HepG2 (cell line): ENCODE measurements at regions not wholly inside any gene's neighbourhood (a gene's known extent, or its start where the extent isn't known, plus 50 kb on each side); places are given as distances from the start of the nearest gene placed in this dataset.

ENCODE experiments used
- ATAC-seq: fragments of 200-7000 bp; cut with Tn5 transposase; 3 replicates; pipeline ENCODE4 v1.9.1; 2020; ENCODE audit warnings: mild to moderate bottlenecking, moderate library complexity
- BruUV-seq: library from RNA; stranded (reverse); fragments of 400-500 nt; replicated peaks from 2 replicates; lab custom pipeline; 2021; lab: Mats Ljungman, UMichigan
- CTCF ChIA-PET: fragments of 300-600 bp; formaldehyde crosslinking; extraction: SDS; loops from one replicate; lab custom pipeline; 2021; ENCODE audit warnings: low total read pairs, inconsistent platforms, low intra/inter-chr PET ratio; lab: Yijun Ruan, JAX
- POLR2A ChIA-PET: fragments of 350-600 bp; sonication (Branson Sonifier 250); formaldehyde crosslinking; loops from one replicate; lab custom pipeline; 2020; ENCODE audit warnings: antibody characterized with exemption, inconsistent platforms; lab: Yijun Ruan, JAX
- DNase-seq: peaks from one replicate; pipeline ENCODE4 v3.0.0-alpha.2; 2015; ENCODE audit warnings: low spot score
- FAIRE-seq: peaks from 3 replicates; lab custom pipeline; 2011; peaks lifted over from hg19 to GRCh38; lab: Jason Lieb, UNC
- H2AFZ ChIP-seq: one replicate; pipeline ENCODE4 v1.6.1; 2011; ENCODE audit warnings: low read length, inconsistent platforms
- H3K27ac ChIP-seq: fragments of 300-600 bp; 3 replicates; pipeline ENCODE4 v1.8.0; 2011; ENCODE audit warnings: mixed run types, mild to moderate bottlenecking, mixed read lengths, low read length, inconsistent platforms; ENCODE audit not compliant: insufficient read depth; ENCODE audit errors: extremely low read length
- H3K27me3 ChIP-seq, 2 experiments: fragments of 200-600 bp in 1 of 2; 2 replicates in 1 of 2; 3 replicates in 1 of 2; pipeline versions ENCODE4 v1.6.0 to v1.8.0; 2011; ENCODE audit warnings: low read length in 2 of 2, mild to moderate bottlenecking in 2 of 2, moderate library complexity in 2 of 2, inconsistent platforms in 1 of 2; ENCODE audit not compliant: insufficient read depth in 2 of 2, control insufficient read depth in 1 of 2
- H3K36me3 ChIP-seq, 2 experiments: fragments of 200-600 bp in 1 of 2; replicated peaks in 1 of 2; 2 replicates in 1 of 2; 3 replicates in 1 of 2; pipeline versions ENCODE4 v1.5.1 to v1.8.0; 2011; ENCODE audit warnings: low read length in 2 of 2, inconsistent platforms in 1 of 2; ENCODE audit not compliant: insufficient read depth in 2 of 2, control insufficient read depth in 1 of 2
- H3K4me1 ChIP-seq: 2 replicates; pipeline ENCODE4 v1.5.1; 2012; ENCODE audit warnings: low read length, inconsistent platforms; ENCODE audit not compliant: insufficient read depth
- H3K4me2 ChIP-seq: 2 replicates; pipeline ENCODE4 v1.6.0; 2011; ENCODE audit warnings: low read depth, low read length, inconsistent platforms
- H3K4me3 ChIP-seq, 3 experiments: fragments of 200-600 bp in 1 of 3; sonication (generic), shearing (Covaris generic) in 1 of 3; replicated peaks in 1 of 3; 2 replicates each; pipeline ENCODE4 v1.5.1; 2011 to 2016; ENCODE audit warnings: low read length in 3 of 3, inconsistent platforms in 2 of 3, low read depth in 2 of 3, mild to moderate bottlenecking in 2 of 3, control low read depth in 1 of 3, mixed read lengths in 1 of 3; ENCODE audit not compliant: insufficient read depth in 1 of 3
- H3K79me2 ChIP-seq: one replicate; pipeline ENCODE4 v1.6.1; 2011; ENCODE audit warnings: low read length, inconsistent platforms; ENCODE audit not compliant: insufficient read depth
- H3K9ac ChIP-seq: 2 replicates; pipeline ENCODE4 v1.6.0; 2011; ENCODE audit warnings: mild to moderate bottlenecking, low read depth, low read length, inconsistent platforms; ENCODE audit not compliant: insufficient read depth
- H3K9me3 ChIP-seq: 2 replicates; pipeline ENCODE4 v1.5.1; 2012; ENCODE audit warnings: mild to moderate bottlenecking, low read length
- H4K20me1 ChIP-seq: 2 replicates; pipeline ENCODE4 v1.6.0; 2011; ENCODE audit warnings: inconsistent platforms, mild to moderate bottlenecking, low read length, moderate library complexity; ENCODE audit not compliant: insufficient read depth
- GLI4 ChIP-seq: sonication (generic); formaldehyde crosslinking; IDR thresholded peaks from 2 replicates; pipeline ENCODE4 v1.5.1; 2020; ENCODE audit warnings: missing genetic modification reagents, mild to moderate bottlenecking, moderate library complexity, borderline replicate concordance
- PAX8 ChIP-seq: sonication (generic); formaldehyde crosslinking; IDR thresholded peaks from 2 replicates; pipeline ENCODE4 v1.8.0; 2022; ENCODE audit warnings: mild to moderate bottlenecking, missing genetic modification reagents, borderline replicate concordance
- PHF5A ChIP-seq: IDR thresholded peaks from one replicate; pipeline ENCODE4 v1.6.1; 2018; ENCODE audit warnings: low read depth, missing genetic modification reagents; ENCODE audit not compliant: unreplicated experiment
- SP2 ChIP-seq: sonication (generic); formaldehyde crosslinking; IDR thresholded peaks from 2 replicates; pipeline ENCODE4 v1.5.1; 2020; ENCODE audit warnings: mild to moderate bottlenecking, missing genetic modification reagents
- ZEB1 ChIP-seq: IDR thresholded peaks from 2 replicates; pipeline ENCODE4 v1.6.1; 2012; ENCODE audit warnings: mild to moderate bottlenecking, low read depth, inconsistent platforms; ENCODE audit not compliant: insufficient replicate concordance
- ZNF17 ChIP-seq: sonication (generic); formaldehyde crosslinking; IDR thresholded peaks from 2 replicates; pipeline ENCODE4 v1.5.0; 2020; ENCODE audit warnings: mild to moderate bottlenecking, missing genetic modification reagents
- ZNF792 ChIP-seq: IDR thresholded peaks from 2 replicates; pipeline ENCODE4 v1.6.1; 2016
- WGBS: methylation state at CpG from one replicate; pipeline ENCODE4 v1.1.6; 2017; ENCODE audit warnings: low lambda C conversion rate; 5-methylcytosine and 5-hydroxymethylcytosine counted together
- in situ Hi-C: cut with HindIII; loops from 2 replicates; pipeline ENCODE4 v1.10.0; 2017; ENCODE audit warnings: low pct_unique_long_range_greater_than_20kb; ENCODE audit not compliant: extremely low pct_ligation_motif_present
- intact Hi-C: fragments of 100-400 bp; cut with micrococcal nuclease; formaldehyde crosslinking; loops from one replicate; pipeline ENCODE4 v1.10.0; 2022; ENCODE audit not compliant: unreplicated experiment
- TF ChIP-seq, protein P1 (sequence below): sonication (generic); formaldehyde crosslinking; IDR thresholded peaks from 2 replicates; pipeline ENCODE4 v1.4.0; 2020; ENCODE audit warnings: low read depth, mild to moderate bottlenecking, missing genetic modification reagents
- TF ChIP-seq, protein P2 (sequence below): sonication (generic); formaldehyde crosslinking; IDR thresholded peaks from 2 replicates; pipeline ENCODE4 v1.5.0; 2020; ENCODE audit warnings: missing genetic modification reagents
- TF ChIP-seq, protein P3 (sequence below): sonication (generic); formaldehyde crosslinking; IDR thresholded peaks from 2 replicates; pipeline ENCODE4 v1.9.0; 2022; ENCODE audit warnings: low read depth, missing genetic modification reagents

DNA sequence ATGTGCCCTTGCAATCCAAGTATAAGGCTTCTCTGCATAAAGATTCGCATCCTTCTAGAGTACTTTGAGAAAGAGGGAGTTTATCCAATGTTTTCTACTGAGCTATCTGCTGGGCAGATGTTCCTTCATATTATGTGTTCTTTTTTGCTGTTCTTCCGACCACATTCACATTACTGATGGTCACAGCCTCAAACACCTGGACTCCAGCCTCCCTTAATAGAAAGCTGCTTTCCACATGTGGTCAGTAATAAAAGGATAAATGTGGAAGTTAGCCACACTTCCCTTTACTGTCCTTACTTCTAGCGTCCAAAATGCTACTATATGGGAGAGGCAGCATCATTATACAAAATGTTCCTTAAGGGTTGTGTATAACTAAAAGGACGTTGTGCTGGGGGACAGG is 116.9 kb downstream of the CD47 start:
- H3K36me3 ChIP-seq, result no peaks in the 10 kb centered on the region
- TF ChIP-seq, protein P1, sequence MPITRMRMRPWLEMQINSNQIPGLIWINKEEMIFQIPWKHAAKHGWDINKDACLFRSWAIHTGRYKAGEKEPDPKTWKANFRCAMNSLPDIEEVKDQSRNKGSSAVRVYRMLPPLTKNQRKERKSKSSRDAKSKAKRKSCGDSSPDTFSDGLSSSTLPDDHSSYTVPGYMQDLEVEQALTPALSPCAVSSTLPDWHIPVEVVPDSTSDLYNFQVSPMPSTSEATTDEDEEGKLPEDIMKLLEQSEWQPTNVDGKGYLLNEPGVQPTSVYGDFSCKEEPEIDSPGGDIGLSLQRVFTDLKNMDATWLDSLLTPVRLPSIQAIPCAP (CRISPR knock-in tag), result no peak
- TF ChIP-seq, protein P2, sequence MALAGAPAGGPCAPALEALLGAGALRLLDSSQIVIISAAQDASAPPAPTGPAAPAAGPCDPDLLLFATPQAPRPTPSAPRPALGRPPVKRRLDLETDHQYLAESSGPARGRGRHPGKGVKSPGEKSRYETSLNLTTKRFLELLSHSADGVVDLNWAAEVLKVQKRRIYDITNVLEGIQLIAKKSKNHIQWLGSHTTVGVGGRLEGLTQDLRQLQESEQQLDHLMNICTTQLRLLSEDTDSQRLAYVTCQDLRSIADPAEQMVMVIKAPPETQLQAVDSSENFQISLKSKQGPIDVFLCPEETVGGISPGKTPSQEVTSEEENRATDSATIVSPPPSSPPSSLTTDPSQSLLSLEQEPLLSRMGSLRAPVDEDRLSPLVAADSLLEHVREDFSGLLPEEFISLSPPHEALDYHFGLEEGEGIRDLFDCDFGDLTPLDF (CRISPR knock-in tag), result no peak
- TF ChIP-seq, protein P3, sequence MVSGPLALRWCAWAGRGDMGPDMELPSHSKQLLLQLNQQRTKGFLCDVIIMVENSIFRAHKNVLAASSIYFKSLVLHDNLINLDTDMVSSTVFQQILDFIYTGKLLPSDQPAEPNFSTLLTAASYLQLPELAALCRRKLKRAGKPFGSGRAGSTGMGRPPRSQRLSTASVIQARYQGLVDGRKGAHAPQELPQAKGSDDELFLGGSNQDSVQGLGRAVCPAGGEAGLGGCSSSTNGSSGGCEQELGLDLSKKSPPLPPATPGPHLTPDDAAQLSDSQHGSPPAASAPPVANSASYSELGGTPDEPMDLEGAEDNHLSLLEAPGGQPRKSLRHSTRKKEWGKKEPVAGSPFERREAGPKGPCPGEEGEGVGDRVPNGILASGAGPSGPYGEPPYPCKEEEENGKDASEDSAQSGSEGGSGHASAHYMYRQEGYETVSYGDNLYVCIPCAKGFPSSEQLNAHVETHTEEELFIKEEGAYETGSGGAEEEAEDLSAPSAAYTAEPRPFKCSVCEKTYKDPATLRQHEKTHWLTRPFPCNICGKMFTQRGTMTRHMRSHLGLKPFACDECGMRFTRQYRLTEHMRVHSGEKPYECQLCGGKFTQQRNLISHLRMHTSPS (CRISPR knock-in tag), result no peak
- TF ChIP-seq ZNF792 (CRISPR knock-in tag), result no peak
- TF ChIP-seq GLI4 (CRISPR knock-in tag), result no peak
- no peak for TF ChIP-seq ZEB1
- no peak for TF ChIP-seq PHF5A (CRISPR knock-in tag)
- TF ChIP-seq PAX8 (CRISPR knock-in tag), result no peak
- no peak for TF ChIP-seq ZNF17
- TF ChIP-seq SP2 (CRISPR knock-in tag), result no peak
- H3K4me3 ChIP-seq, result no peak overlapping the region
- 0% methylated on average over 4 of the region's 4 CpGs for whole genome bisulfite sequencing
- H4K20me1 ChIP-seq, result no peaks in the 10 kb centered on the region
- no peak overlapping the region for H2AFZ ChIP-seq
- intact Hi-C loops, result no loop called here
- ChIA-PET CTCF (no interaction called here), POLR2A (no interaction called here)
- H3K79me2 ChIP-seq, result no peaks in the 10 kb centered on the region
- ATAC-seq (no peak), FAIRE-seq (no peak), DNase-seq (no peak)
- no TSS peak for BruUV-seq
- H3K4me1 ChIP-seq, result peaks cover 14% of the 10 kb centered on the region; the same call in 1 of the 2 replicates
- H3K9me3 ChIP-seq, result no peaks in the 10 kb centered on the region
- no peak overlapping the region for H3K4me2 ChIP-seq
- no peaks in the 10 kb centered on the region; a peak in 1 of 5 replicates for H3K27me3 ChIP-seq
- no peak overlapping the region for H3K27ac ChIP-seq
- H3K9ac ChIP-seq, result no peak overlapping the region
- in situ Hi-C loops, result no loop called here
